ENCODE measurements at regions not wholly inside any gene's neighbourhood (a gene's known extent, or its start where the extent isn't known, plus 50 kb on each side); places are given as distances from the start of the nearest gene placed in this dataset.

DNA sequence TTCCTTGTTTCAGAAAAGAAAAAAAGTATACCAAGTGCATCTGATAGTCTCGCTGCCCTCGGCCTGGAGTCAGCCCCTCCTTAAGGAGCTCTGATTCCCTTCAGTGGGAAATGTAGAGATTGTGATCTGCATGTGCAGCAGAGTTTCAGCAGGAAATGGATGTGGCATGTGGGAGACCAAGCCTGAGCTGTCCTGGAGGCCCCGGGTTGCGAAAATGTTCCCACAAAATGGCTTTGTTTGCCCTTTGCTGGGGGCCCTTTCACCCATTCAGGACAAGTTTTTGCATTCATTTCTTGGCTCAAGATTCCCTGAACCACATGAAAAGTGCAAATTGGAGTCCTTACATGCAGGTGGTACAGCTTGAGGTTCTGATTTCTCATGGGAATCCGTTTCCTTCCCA, 230.9 kb downstream of the GADD45G start:
- TF ChIP-seq CTCF (conservative IDR thresholded peaks at IDR 0.05 in 1 of 2, IDR thresholded peaks at IDR 0.05 in 1 of 2; ENCODE audit: extremely low read depth in 1 of 2, insufficient read depth in 1 of 2, low read depth in 1 of 2, low read length in 2 of 2): no peak
- TF ChIP-seq EZH2 (IDR thresholded peaks at IDR 0.05; ENCODE audit: borderline replicate concordance, low read length): no peak

Measured in mammary epithelial cell (primary cell).